GM12864 (cell line): ENCODE measurements at regions not wholly inside any gene's neighbourhood (a gene's known extent, or its start where the extent isn't known, plus 50 kb on each side); places are given as distances from the start of the nearest gene placed in this dataset.

ENCODE experiments used
- DNase-seq: peaks from one replicate; pipeline ENCODE4 v3.0.0-alpha.2; 2011; ENCODE audit warnings: low read depth
- H3K4me3 ChIP-seq: 2 replicates; pipeline ENCODE4 v1.5.1; 2011; ENCODE audit warnings: mild to moderate bottlenecking, low read depth, low read length, control low read depth
- TF ChIP-seq, protein P1 (sequence below): IDR thresholded peaks from 2 replicates; pipeline ENCODE4 v1.5.1; 2011; ENCODE audit warnings: low read depth, mild to moderate bottlenecking, moderate library complexity, low read length, control low read depth, inconsistent platforms; ENCODE audit errors: missing control alignments

GRCh38 chr15:79675982-79676381, 220.8 kb downstream of the MTHFS start:
- no peak for DNase-seq
- H3K4me3 ChIP-seq: no peak overlapping the region
- TF ChIP-seq, protein P1, sequence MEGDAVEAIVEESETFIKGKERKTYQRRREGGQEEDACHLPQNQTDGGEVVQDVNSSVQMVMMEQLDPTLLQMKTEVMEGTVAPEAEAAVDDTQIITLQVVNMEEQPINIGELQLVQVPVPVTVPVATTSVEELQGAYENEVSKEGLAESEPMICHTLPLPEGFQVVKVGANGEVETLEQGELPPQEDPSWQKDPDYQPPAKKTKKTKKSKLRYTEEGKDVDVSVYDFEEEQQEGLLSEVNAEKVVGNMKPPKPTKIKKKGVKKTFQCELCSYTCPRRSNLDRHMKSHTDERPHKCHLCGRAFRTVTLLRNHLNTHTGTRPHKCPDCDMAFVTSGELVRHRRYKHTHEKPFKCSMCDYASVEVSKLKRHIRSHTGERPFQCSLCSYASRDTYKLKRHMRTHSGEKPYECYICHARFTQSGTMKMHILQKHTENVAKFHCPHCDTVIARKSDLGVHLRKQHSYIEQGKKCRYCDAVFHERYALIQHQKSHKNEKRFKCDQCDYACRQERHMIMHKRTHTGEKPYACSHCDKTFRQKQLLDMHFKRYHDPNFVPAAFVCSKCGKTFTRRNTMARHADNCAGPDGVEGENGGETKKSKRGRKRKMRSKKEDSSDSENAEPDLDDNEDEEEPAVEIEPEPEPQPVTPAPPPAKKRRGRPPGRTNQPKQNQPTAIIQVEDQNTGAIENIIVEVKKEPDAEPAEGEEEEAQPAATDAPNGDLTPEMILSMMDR: peak; percentile 40

- DNase-seq: no peak
- no peak overlapping the region for H3K4me3 ChIP-seq
Measured at GRCh38 chr15:79676621-79677020, 220.2 kb downstream of the MTHFS start.

GRCh38 chr15:79677241-79677640, 219.6 kb downstream of the MTHFS start:
- TF ChIP-seq, protein P1: no peak
- DNase-seq: no peak
- no peak overlapping the region for H3K4me3 ChIP-seq

More at GRCh38 chr15:79676621-79677020, 220.2 kb downstream of the MTHFS start:
- TF ChIP-seq, protein P1: no peak

DNA sequence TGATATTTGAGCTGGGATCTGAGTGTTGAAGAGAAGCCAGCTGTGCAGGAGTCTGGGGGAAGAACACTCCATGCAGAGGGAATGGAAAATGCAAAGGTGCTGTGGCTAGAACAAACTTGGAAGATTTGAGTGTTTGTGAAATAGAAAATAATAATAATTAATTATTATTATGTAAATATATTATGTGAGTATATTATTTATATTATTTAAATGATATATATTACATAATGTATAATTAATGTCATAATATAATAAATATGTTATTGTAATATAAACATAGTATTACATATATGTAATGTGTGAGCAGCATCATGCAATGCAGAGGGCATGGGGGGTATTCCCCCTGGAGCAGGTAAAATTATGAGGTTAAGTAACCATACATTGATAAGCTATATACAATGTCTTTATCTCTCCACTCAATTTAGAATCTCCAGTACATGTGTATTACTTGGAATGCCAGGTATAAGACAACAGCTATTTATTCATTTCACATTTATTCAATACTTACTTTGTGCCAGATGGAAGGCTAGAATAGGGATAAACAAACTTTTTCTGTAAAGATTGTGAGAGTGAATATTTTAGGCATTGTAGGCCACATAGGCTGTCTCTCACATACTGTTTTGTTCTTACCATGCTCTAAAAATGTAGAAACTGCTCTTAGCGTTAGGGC, 218.6 kb downstream of the MTHFS start:
- no peak for DNase-seq
- no peak overlapping the region for H3K4me3 ChIP-seq
- TF ChIP-seq, protein P1: no peak

DNA sequence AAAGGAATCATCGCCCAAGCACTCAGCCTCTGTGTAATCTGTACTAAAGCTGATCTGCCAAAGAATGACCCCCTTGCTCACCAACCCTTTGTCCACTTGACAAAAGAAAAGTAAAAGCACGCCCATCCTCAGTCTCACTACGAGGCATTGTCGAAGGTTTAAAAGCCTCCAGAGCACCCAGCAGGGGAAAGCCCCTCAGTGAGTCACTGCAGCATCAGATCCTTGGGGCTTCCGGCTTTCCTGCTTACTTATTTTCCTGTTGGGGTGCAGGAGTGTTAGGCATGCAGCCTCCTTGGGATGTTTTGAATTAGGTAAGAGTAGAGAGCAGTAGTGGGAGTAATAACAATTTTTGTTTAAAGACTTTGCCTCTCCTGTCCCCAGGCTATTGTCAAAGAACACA, 216.1 kb downstream of the MTHFS start:
- H3K4me3 ChIP-seq: no peak overlapping the region
- TF ChIP-seq, protein P1: no peak
- DNase-seq: no peak

- TF ChIP-seq, protein P1: no peak
- no peak overlapping the region for H3K4me3 ChIP-seq
- DNase-seq: no peak
Measured at GRCh38 chr15:79682285-79682684, 214.5 kb downstream of the MTHFS start.

GRCh38 chr15:79682851-79683288, 213.9 kb downstream of the MTHFS start:
- H3K4me3 ChIP-seq: no peak overlapping the region
- no peak for DNase-seq
- TF ChIP-seq, protein P1: no peak
